Embryonic facial prominence (tissue), 1 donor: ENCODE measurements at regions not wholly inside any gene's neighbourhood (a gene's known extent, or its start where the extent isn't known, plus 50 kb on each side); places are given as distances from the start of the nearest gene placed in this dataset.

Source experiments
- DNase-seq: peaks from one replicate; pipeline ENCODE4 v3.0.0-alpha.2; 2016; ENCODE audit errors: extremely low spot score

GRCh38 chr3:42037318-42037945 is 53.7 kb upstream of the TRAK1 start:
- DNase-seq: no peak

DNA sequence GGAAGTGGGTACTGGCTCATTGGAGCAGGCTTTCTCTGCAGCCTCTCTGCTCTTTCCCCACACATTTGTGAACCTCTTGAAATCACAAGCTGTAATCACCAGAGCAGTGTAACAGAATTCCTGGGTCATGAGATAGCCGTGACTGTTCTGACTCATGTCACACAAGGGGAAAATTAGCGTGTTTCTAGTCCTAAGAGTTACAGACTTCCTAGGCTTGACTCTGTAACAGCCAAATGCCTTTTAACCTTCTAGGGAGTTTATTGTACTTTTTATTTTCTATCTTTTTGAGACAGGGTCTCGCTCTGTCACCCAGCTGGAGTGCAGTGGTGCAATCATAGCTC is 54.7 kb upstream of the TRAK1 start:
- DNase-seq: no peak

- no peak for DNase-seq
Measured at GRCh38 chr3:42035816-42036482, 55.2 kb upstream of the TRAK1 start.

GRCh38 chr3:42035007-42035406 is 56.1 kb upstream of the TRAK1 start:
- no peak for DNase-seq

DNA sequence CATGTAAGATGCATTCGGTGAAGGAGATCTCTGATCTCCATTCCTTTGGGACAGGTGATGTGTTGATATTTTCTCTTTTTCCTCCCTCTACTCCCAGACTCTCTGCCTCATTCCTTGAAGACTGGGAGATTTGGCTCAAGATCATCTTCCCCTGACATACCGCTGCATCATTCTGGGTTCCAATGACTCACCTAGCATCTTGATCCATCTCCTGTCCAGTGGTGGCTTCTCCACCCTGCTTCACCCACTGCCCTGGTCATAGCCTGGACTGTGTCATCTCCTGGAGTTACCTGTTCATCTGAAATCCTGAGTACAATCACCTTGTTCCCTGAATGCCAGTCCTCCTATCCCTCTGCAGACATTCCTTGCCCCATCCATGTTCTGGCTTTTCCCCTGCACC is 57.4 kb upstream of the TRAK1 start:
- DNase-seq: no peak

DNA sequence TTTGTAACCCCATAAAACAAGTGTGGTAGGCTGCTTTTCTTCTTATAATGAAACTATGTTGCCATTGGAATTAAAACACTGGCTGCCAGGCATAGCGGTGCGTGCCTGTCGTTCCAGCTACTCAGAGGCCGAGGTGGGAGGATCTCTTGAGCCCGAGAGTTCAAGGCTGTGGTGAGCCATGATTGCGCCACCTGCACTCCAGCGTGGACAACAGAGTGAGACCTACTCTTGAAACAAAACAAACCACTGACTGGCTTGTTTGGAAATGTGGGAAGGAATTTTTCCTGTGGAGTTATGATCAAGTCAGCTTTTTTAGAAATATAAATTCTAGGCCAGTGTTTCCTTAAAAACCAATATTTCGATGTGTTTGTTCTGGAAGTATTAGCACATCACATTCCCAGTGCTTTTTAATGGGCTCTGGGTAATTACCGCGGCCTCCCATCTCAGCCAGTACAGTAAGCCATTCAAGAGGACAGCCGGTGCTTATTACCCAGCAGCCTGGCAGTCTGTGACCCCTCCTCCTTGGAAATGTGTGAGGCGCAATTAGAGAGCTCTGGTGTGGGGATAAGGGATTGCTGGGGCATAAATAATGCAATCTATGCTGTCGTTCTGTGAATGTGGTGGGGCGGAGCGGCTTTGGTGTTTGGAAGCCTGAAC is 58.3 kb upstream of the TRAK1 start:
- no peak for DNase-seq

- no peak for DNase-seq
Measured at GRCh38 chr3:42031808-42032480, 59.2 kb upstream of the TRAK1 start.

GRCh38 chr3:42028474-42028873 is 62.7 kb upstream of the TRAK1 start:
- no peak for DNase-seq

- DNase-seq: no peak
Measured at GRCh38 chr3:42027571-42027970, 63.6 kb upstream of the TRAK1 start.

DNA sequence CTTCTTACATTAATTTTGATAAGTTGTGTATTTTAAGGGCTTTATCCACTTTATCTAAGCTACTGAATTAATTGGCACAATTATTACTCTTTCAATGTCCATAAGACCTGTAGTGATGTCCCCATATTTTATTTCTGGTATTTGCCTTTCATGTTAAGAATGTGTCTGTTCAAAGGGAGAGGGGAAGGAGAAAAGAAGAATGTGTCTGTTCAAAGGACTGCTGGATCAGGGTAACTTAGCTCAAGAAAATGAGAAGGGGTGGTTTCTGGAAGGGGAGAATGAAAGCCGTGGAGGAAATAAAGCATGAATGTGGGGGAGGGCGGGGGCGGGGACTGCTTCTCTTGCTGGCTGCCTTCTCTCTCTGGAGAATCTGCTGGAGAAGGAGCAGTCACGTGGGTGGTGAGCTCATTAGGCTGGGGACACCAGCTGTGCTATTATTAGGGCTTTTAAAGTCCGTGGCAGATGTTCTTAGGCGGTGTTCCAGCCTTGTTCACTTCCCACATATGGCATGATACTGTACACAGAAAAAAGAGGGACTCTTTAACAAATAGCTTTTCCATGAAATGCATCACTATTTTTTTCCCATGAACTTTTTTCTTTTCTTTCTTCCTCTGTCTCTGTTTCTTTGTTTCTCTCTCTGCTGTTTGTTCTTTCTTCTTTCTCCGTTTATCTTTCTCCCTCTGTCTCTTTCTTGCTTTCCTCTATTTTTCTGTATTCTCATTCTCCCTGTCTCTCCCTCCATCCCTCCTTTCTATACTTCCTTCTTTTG is 63.7 kb upstream of the ULK4 start:
- DNase-seq: peak; percentile 90

- DNase-seq: no peak
Measured at GRCh38 chr3:42024591-42025351, 62.9 kb upstream of the ULK4 start.

DNA sequence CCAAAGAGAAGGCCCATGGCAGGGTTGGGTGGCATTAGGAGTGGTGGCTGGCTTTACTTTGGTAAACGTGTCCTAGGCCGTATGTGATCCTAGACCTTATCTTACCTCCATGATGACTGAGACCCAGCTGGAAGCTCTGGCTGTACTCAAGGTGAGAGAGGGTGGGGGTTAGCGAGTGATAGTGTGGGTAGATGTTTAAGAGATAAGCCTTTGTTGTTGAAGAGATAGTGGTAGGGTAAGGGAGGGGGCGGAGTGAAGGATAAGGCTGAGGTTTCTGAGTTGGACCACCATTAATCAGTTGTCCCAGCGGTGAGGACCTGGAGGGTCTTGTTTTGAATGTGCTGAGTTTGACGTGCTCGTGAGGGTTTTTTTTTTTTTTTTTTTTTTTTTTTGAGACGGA is 61.5 kb upstream of the ULK4 start:
- no peak for DNase-seq

- DNase-seq: no peak
Measured at GRCh38 chr3:42022355-42022754, 60.5 kb upstream of the ULK4 start.

- no peak for DNase-seq
Measured at GRCh38 chr3:42020684-42021307, 58.9 kb upstream of the ULK4 start.

DNA sequence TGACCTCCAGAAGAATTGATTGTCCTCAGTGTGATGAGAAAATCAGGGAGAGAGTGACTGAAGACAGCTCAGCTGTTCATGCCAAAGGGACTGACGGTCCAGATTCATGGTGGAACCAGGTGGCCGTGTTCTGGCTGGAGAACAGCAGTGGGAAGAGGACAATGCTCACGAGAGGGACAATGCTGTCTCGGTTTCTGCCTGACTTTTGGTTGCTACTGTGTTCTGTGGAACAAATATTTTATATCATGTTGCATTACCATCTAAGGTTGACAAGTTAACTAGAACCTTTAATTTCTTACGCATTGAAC is 58.0 kb upstream of the ULK4 start:
- no peak for DNase-seq

- DNase-seq: no peak
Measured at GRCh38 chr3:42019144-42019952, 57.4 kb upstream of the ULK4 start.

- DNase-seq: no peak
Measured at GRCh38 chr3:42014921-42015533, 53.1 kb upstream of the ULK4 start.

DNA sequence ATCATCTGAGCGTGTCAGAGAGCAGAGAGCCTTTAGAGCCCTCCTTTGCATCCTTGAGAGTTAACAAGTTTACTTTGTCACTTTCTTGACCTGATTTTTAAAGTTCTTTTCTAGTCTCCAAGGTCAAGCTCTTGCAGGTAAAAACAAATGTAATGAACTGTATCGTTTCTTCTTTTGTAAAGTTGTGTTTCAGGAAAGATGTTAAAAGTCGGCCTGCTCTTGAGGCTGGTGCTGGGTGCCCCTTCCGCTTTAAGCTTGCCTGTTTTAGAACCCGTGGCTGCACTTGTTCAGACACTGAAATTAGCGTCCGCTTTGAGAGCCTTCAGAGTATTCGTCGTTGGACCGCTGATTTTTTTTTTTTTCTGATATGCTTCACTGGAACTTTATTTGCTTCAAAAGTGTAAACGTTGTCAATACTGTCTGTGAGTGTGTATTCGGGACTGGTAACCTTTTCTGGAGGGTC is 52.6 kb upstream of the ULK4 start:
- DNase-seq: no peak

DNA sequence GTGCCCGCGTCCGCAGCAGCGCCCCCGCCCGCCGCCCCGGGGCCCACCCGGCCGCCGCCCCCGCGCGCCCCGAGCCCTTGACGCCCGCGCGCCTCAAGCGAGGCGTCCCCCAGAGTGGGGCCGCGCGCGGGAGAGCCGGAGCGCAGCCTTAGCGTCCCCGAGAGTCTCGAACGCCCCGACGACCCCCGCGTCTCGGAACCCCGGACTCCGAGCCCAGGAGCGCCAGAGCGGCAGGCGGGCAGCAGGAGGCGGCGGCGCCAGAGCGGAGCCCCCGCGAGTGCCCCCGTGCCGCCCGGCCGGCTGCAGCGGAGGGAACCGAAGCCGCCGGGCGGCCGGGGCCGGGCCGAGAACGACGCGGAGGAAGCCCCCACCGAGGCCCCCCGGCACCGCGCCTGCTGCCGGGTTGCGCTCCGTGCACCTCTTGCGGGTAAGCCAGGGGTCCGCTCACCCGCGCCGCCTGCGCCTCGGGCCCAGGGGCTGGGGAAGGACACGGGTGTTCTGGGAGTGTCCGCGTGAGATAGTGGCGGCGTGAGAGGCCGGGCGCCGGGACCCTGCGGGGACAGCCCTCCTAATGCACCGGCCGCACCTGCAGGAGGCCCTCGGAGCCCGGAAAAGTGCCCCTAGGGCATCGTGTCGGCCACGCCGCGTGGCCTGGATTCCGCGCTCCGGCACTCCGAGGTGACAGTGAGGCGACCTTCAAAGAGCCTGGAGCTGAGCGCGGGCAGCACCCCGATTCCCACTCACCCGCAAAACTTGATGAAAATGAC is 52.0 kb upstream of the ULK4 start:
- no peak for DNase-seq
